Endothelial cell of umbilical vein (primary cell): ENCODE measurements at regions not wholly inside any gene's neighbourhood (a gene's known extent, or its start where the extent isn't known, plus 50 kb on each side); places are given as distances from the start of the nearest gene placed in this dataset.

Experiments
- BruUV-seq: library from RNA; stranded (reverse); fragments of 400-500 nt; replicated peaks from 2 replicates; lab custom pipeline; 2021; lab: Mats Ljungman, UMichigan
- CTCF ChIA-PET: fragments of 300-600, 350-600 bp; sonication (Branson Sonifier 250); formaldehyde crosslinking; loops from one replicate; lab custom pipeline; 2021; ENCODE audit warnings: antibody characterized with exemption, inconsistent platforms; lab: Charles Lee
- POLR2A ChIA-PET: fragments of 300-600, 350-600 bp; sonication (Branson Sonifier 250); formaldehyde crosslinking; loops from one replicate; lab custom pipeline; 2021; ENCODE audit warnings: antibody characterized with exemption, inconsistent platforms; lab: Charles Lee
- DNase-seq: peaks from one replicate; pipeline ENCODE4 v3.0.0-alpha.2; 2011; ENCODE audit warnings: low read depth, low spot score
- FAIRE-seq: peaks from 2 replicates; lab custom pipeline; 2011; peaks lifted over from hg19 to GRCh38; lab: Jason Lieb, UNC
- H2AFZ ChIP-seq: 2 replicates; pipeline ENCODE4 v1.6.0; 2012; ENCODE audit warnings: low read depth, low read length, control low read depth, inconsistent platforms
- H3K27ac ChIP-seq: 2 replicates; pipeline ENCODE4 v1.5.1; 2011; ENCODE audit warnings: low read depth, mild to moderate bottlenecking, control low read depth, low read length, moderate library complexity; ENCODE audit not compliant: insufficient read depth
- H3K27me3 ChIP-seq, 2 experiments: 2 replicates each; pipeline versions ENCODE4 v1.6.0 to v1.6.1; 2011; ENCODE audit warnings: low read length in 2 of 2, mixed read lengths in 1 of 2; ENCODE audit not compliant: control insufficient read depth in 2 of 2, insufficient read depth in 2 of 2
- H3K36me3 ChIP-seq, 2 experiments: 2 replicates in 1 of 2; 3 replicates in 1 of 2; pipeline ENCODE4 v1.5.1; 2011; ENCODE audit warnings: low read length in 2 of 2, mild to moderate bottlenecking in 1 of 2, moderate library complexity in 1 of 2; ENCODE audit not compliant: control insufficient read depth in 2 of 2, insufficient read depth in 2 of 2; ENCODE audit errors: extremely low read depth in 1 of 2
- H3K4me1 ChIP-seq: 3 replicates; pipeline ENCODE4 v1.5.1; 2011; ENCODE audit warnings: mild to moderate bottlenecking, low read length; ENCODE audit not compliant: control insufficient read depth, insufficient read depth; ENCODE audit errors: extremely low read depth
- H3K4me2 ChIP-seq: 2 replicates; pipeline ENCODE4 v1.6.1; 2011; ENCODE audit warnings: low read length, control low read depth, mixed read lengths; ENCODE audit not compliant: insufficient read depth
- H3K4me3 ChIP-seq, 3 experiments: fragments of 200-600 bp in 1 of 3; sonication (generic), shearing (Covaris generic) in 1 of 3; replicated peaks in 1 of 3; 2 replicates each; pipeline ENCODE4 v1.5.1; 2011 to 2016; ENCODE audit warnings: control low read depth in 3 of 3, low read length in 3 of 3, mild to moderate bottlenecking in 2 of 3, inconsistent platforms in 1 of 3, low read depth in 1 of 3, moderate library complexity in 1 of 3; ENCODE audit not compliant: insufficient read depth in 1 of 3
- H3K79me2 ChIP-seq: 2 replicates; pipeline ENCODE4 v1.6.0; 2012; ENCODE audit warnings: low read length, inconsistent platforms; ENCODE audit not compliant: control insufficient read depth, insufficient read depth
- H3K9ac ChIP-seq: replicated peaks from 2 replicates; pipeline ENCODE3; 2011; ENCODE audit warnings: low read length, control low read depth; ENCODE audit not compliant: insufficient read depth; ENCODE audit errors: extremely low read depth
- H3K9me1 ChIP-seq: replicated peaks from 3 replicates; pipeline ENCODE4 v1.6.0; 2011; ENCODE audit warnings: mild to moderate bottlenecking, low read length; ENCODE audit not compliant: control insufficient read depth, insufficient read depth; ENCODE audit errors: extremely low read depth
- H3K9me3 ChIP-seq: replicated peaks from 2 replicates; pipeline ENCODE4 v1.5.1; 2012; ENCODE audit warnings: low read length, inconsistent platforms; ENCODE audit not compliant: control insufficient read depth, insufficient read depth
- H4K20me1 ChIP-seq: replicated peaks from 2 replicates; pipeline ENCODE3; 2011; ENCODE audit warnings: mild to moderate bottlenecking, low read length; ENCODE audit not compliant: control insufficient read depth, insufficient read depth; ENCODE audit errors: extremely low read depth
- EZH2 ChIP-seq: IDR thresholded peaks from 2 replicates; pipeline ENCODE4 v1.6.1; 2012; ENCODE audit warnings: borderline replicate concordance, low read depth, mild to moderate bottlenecking, moderate library complexity, low read length, inconsistent platforms; ENCODE audit not compliant: severe bottlenecking
- FOS ChIP-seq: IDR thresholded peaks from 2 replicates; pipeline ENCODE4 v1.6.1; 2011; ENCODE audit warnings: mild to moderate bottlenecking, low read length, moderate library complexity, borderline replicate concordance; ENCODE audit not compliant: insufficient read depth
- GATA2 ChIP-seq: IDR thresholded peaks from 2 replicates; pipeline ENCODE4 v1.7.0; 2011; ENCODE audit warnings: low read depth, mild to moderate bottlenecking, moderate library complexity, mixed read lengths, low read length; ENCODE audit not compliant: insufficient read length, insufficient read depth
- JUN ChIP-seq: IDR thresholded peaks from 2 replicates; pipeline ENCODE4 v1.6.1; 2011; ENCODE audit warnings: borderline replicate concordance, low read depth; ENCODE audit not compliant: insufficient read length, insufficient read depth
- MAX ChIP-seq: IDR thresholded peaks from 2 replicates; pipeline ENCODE4 v1.6.1; 2011; ENCODE audit not compliant: insufficient read depth, insufficient read length
- MYC ChIP-seq: IDR thresholded peaks from one replicate; pipeline ENCODE4 v1.6.1; 2011; ENCODE audit warnings: mild to moderate bottlenecking, low read depth, low read length
- POLR2A ChIP-seq: IDR thresholded peaks from 2 replicates; pipeline ENCODE4 v1.6.1; 2012; ENCODE audit warnings: low read depth, mild to moderate bottlenecking, control low read depth, low read length
- POLR2AphosphoS5 ChIP-seq: IDR thresholded peaks from 2 replicates; pipeline ENCODE4 v1.6.1; 2012; ENCODE audit warnings: low read depth, mild to moderate bottlenecking, control low read depth, low read length, moderate library complexity; ENCODE audit not compliant: insufficient read depth
- dilution Hi-C: fragments of 300-500 bp; cut with MboI; formaldehyde crosslinking; loops from one replicate; pipeline ENCODE4 v1.15.0; 2019; ENCODE audit warnings: low sequenced_read_pairs; ENCODE audit not compliant: extremely low pct_ligation_motif_present
- intact Hi-C: fragments of 100-400 bp; cut with micrococcal nuclease; formaldehyde crosslinking; loops from one replicate; pipeline ENCODE4 v1.10.0; 2022
- TF ChIP-seq, protein P1 (sequence below), 2 donors: IDR thresholded peaks; 1 replicate in 1 of 2; 2 replicates in 1 of 2; pipeline ENCODE4 v1.5.1; 2011; ENCODE audit warnings: low read length in 2 of 2, mild to moderate bottlenecking in 2 of 2, moderate library complexity in 2 of 2, control low read depth in 1 of 2, inconsistent platforms in 1 of 2, low read depth in 1 of 2; ENCODE audit not compliant: insufficient read depth in 1 of 2; ENCODE audit errors: extremely low read depth in 1 of 2

GRCh38 chr1:80211691-80212380 lies 1205.3 kb upstream of the ADGRL4 start:
- Histone ChIP-seq H3K9ac (no peak overlapping the region), H2AFZ (no peak overlapping the region), H3K36me3 (no peaks in the 10 kb centered on the region), H3K27me3 (no peaks in the 10 kb centered on the region), H3K4me2 (no peak overlapping the region), H4K20me1 (no peaks in the 10 kb centered on the region), H3K4me1 (no peaks in the 10 kb centered on the region), H3K79me2 (no peaks in the 10 kb centered on the region), H3K9me3 (no peaks in the 10 kb centered on the region), H3K9me1 (no peaks in the 10 kb centered on the region), H3K27ac (no peak overlapping the region), H3K4me3 (no peak overlapping the region)
- FAIRE-seq (no peak), DNase-seq (no peak)
- intact Hi-C loops (no loop called here), dilution Hi-C loops (no loop called here)
- ChIA-PET POLR2A (no interaction called here), CTCF (no interaction called here)
- TF ChIP-seq MYC = no peak
- TF ChIP-seq POLR2AphosphoS5 = no peak
- no peak for TF ChIP-seq POLR2A
- TF ChIP-seq MAX = no peak
- TF ChIP-seq JUN = no peak
- TF ChIP-seq, protein P1, sequence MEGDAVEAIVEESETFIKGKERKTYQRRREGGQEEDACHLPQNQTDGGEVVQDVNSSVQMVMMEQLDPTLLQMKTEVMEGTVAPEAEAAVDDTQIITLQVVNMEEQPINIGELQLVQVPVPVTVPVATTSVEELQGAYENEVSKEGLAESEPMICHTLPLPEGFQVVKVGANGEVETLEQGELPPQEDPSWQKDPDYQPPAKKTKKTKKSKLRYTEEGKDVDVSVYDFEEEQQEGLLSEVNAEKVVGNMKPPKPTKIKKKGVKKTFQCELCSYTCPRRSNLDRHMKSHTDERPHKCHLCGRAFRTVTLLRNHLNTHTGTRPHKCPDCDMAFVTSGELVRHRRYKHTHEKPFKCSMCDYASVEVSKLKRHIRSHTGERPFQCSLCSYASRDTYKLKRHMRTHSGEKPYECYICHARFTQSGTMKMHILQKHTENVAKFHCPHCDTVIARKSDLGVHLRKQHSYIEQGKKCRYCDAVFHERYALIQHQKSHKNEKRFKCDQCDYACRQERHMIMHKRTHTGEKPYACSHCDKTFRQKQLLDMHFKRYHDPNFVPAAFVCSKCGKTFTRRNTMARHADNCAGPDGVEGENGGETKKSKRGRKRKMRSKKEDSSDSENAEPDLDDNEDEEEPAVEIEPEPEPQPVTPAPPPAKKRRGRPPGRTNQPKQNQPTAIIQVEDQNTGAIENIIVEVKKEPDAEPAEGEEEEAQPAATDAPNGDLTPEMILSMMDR (IDR thresholded peaks at IDR 0.05; ENCODE audit: extremely low read depth in 1 of 2, insufficient read depth in 1 of 2, low read depth in 1 of 2, low read length in 2 of 2) = no peak
- TF ChIP-seq EZH2 = no peak
- no peak for TF ChIP-seq GATA2
- no peak for TF ChIP-seq FOS
- BruUV-seq = no TSS peak
